ENCODE measurements at regions not wholly inside any gene's neighbourhood (a gene's known extent, or its start where the extent isn't known, plus 50 kb on each side); places are given as distances from the start of the nearest gene placed in this dataset.

DNA sequence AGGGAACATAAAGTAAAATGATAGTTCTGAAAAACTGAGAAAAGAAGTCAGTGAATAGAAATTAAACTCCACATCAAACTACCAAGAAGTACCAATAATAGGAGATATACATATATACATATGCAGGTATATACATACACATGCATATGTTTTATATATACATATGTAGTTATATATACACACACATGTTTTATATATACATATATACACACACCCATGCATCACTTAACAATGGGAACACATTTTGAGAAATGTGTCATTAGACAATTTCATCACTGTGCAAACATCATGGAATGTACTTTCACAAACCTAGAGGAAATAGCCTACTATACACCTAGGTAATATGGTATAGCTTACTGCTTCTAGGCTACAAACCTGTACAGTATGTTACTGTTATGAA is 626.8 kb upstream of the PCDH9 start:
- Histone ChIP-seq H3K9ac (ENCODE audit: low read length) (no peak overlapping the region), H3K9me3 (ENCODE audit: insufficient read depth, low read length) (no peaks in the 10 kb centered on the region), H3K4me3 (ENCODE audit: insufficient read depth, low read length, poor library complexity, severe bottlenecking) (no peak overlapping the region), H3K9me2 (replicated peaks; ENCODE audit: insufficient read depth, low read length) (no peaks in the 10 kb centered on the region), H4K20me1 (ENCODE audit: low read depth, low read length) (no peaks in the 10 kb centered on the region), H3K4me2 (ENCODE audit: low read depth, low read length, poor library complexity, severe bottlenecking) (no peak overlapping the region), H3K27me3 (ENCODE audit: low read length) (no peaks in the 10 kb centered on the region), H3K36me3 (ENCODE audit: low read length) (no peaks in the 10 kb centered on the region), H3K79me2 (ENCODE audit: insufficient read depth, low read length) (no peaks in the 10 kb centered on the region), H2AFZ (ENCODE audit: low read depth, low read length, severe bottlenecking) (no peak overlapping the region), H3F3A (ENCODE audit: insufficient read depth) (no peaks in the 10 kb centered on the region), H3K27ac (ENCODE audit: low read depth, low read length) (no peak overlapping the region)
- TF ChIP-seq EZH2phosphoT487 (conservative IDR thresholded peaks at IDR 0.05; ENCODE audit: low read length) = no peak
- TF ChIP-seq, protein P1, sequence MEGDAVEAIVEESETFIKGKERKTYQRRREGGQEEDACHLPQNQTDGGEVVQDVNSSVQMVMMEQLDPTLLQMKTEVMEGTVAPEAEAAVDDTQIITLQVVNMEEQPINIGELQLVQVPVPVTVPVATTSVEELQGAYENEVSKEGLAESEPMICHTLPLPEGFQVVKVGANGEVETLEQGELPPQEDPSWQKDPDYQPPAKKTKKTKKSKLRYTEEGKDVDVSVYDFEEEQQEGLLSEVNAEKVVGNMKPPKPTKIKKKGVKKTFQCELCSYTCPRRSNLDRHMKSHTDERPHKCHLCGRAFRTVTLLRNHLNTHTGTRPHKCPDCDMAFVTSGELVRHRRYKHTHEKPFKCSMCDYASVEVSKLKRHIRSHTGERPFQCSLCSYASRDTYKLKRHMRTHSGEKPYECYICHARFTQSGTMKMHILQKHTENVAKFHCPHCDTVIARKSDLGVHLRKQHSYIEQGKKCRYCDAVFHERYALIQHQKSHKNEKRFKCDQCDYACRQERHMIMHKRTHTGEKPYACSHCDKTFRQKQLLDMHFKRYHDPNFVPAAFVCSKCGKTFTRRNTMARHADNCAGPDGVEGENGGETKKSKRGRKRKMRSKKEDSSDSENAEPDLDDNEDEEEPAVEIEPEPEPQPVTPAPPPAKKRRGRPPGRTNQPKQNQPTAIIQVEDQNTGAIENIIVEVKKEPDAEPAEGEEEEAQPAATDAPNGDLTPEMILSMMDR (IDR thresholded peaks at IDR 0.05; ENCODE audit: insufficient read depth, low read length, poor library complexity, severe bottlenecking) = no peak

- no peak overlapping the region for H3K9ac ChIP-seq (ENCODE audit: low read length)
- H3K36me3 ChIP-seq (ENCODE audit: low read length) = no peaks in the 10 kb centered on the region
- TF ChIP-seq, protein P1 (IDR thresholded peaks at IDR 0.05; ENCODE audit: insufficient read depth, low read length, poor library complexity, severe bottlenecking) = no peak
- no peak for TF ChIP-seq EZH2phosphoT487 (conservative IDR thresholded peaks at IDR 0.05; ENCODE audit: low read length)
Observed at GRCh38 chr13:67855741-67856238, 625.7 kb upstream of the PCDH9 start.

DNA sequence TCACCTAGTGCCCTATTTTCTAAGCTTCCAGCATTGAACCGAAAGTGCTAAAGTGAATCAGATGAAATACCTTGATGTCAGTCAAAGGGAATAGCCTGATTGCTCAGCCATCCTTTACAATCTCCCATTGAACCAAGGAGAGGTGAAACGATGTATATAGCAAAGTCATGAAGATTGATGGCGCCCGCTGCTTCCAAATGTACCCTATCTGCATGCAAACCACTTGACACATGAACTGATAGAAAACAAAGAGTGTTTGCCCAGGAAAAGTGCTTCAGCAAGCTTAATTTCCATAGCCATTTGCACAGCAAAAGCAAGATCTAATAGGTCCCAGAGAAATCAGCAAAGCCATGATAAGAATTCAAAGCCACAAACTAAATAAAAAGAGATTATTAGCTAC is 624.9 kb upstream of the PCDH9 start:
- Histone ChIP-seq H3K27me3 (ENCODE audit: low read length) (no peaks in the 10 kb centered on the region), H4K20me1 (ENCODE audit: low read depth, low read length) (no peaks in the 10 kb centered on the region), H3K9me3 (ENCODE audit: insufficient read depth, low read length) (no peaks in the 10 kb centered on the region), H3K4me3 (ENCODE audit: insufficient read depth, low read length, poor library complexity, severe bottlenecking) (no peak overlapping the region), H3K9ac (ENCODE audit: low read length) (no peak overlapping the region), H3K9me2 (replicated peaks; ENCODE audit: insufficient read depth, low read length) (no peaks in the 10 kb centered on the region), H2AFZ (ENCODE audit: low read depth, low read length, severe bottlenecking) (peak overlapping the region; percentile 83), H3K36me3 (ENCODE audit: low read length) (no peaks in the 10 kb centered on the region), H3F3A (ENCODE audit: insufficient read depth) (no peaks in the 10 kb centered on the region), H3K27ac (ENCODE audit: low read depth, low read length) (no peak overlapping the region), H3K79me2 (ENCODE audit: insufficient read depth, low read length) (no peaks in the 10 kb centered on the region), H3K4me2 (ENCODE audit: low read depth, low read length, poor library complexity, severe bottlenecking) (no peak overlapping the region)
- TF ChIP-seq, protein P1 (IDR thresholded peaks at IDR 0.05; ENCODE audit: insufficient read depth, low read length, poor library complexity, severe bottlenecking) = no peak
- TF ChIP-seq EZH2phosphoT487 (conservative IDR thresholded peaks at IDR 0.05; ENCODE audit: low read length) = no peak

More at GRCh38 chr13:67855741-67856238, 625.7 kb upstream of the PCDH9 start:
- H3F3A ChIP-seq (ENCODE audit: insufficient read depth) = no peaks in the 10 kb centered on the region
- no peaks in the 10 kb centered on the region for H4K20me1 ChIP-seq (ENCODE audit: low read depth, low read length)
- H3K27me3 ChIP-seq (ENCODE audit: low read length) = no peaks in the 10 kb centered on the region
- H3K4me3 ChIP-seq (ENCODE audit: insufficient read depth, low read length, poor library complexity, severe bottlenecking) = no peak overlapping the region
- no peak overlapping the region for H3K4me2 ChIP-seq (ENCODE audit: low read depth, low read length, poor library complexity, severe bottlenecking)
- no peaks in the 10 kb centered on the region for H3K9me2 ChIP-seq (replicated peaks; ENCODE audit: insufficient read depth, low read length)
- H2AFZ ChIP-seq (ENCODE audit: low read depth, low read length, severe bottlenecking) = peak overlapping the region; percentile 83
- no peaks in the 10 kb centered on the region for H3K79me2 ChIP-seq (ENCODE audit: insufficient read depth, low read length)
- H3K27ac ChIP-seq (ENCODE audit: low read depth, low read length) = no peak overlapping the region
- no peaks in the 10 kb centered on the region for H3K9me3 ChIP-seq (ENCODE audit: insufficient read depth, low read length)
